ENCODE measurements at regions not wholly inside any gene's neighbourhood (a gene's known extent, or its start where the extent isn't known, plus 50 kb on each side); places are given as distances from the start of the nearest gene placed in this dataset.

DNA sequence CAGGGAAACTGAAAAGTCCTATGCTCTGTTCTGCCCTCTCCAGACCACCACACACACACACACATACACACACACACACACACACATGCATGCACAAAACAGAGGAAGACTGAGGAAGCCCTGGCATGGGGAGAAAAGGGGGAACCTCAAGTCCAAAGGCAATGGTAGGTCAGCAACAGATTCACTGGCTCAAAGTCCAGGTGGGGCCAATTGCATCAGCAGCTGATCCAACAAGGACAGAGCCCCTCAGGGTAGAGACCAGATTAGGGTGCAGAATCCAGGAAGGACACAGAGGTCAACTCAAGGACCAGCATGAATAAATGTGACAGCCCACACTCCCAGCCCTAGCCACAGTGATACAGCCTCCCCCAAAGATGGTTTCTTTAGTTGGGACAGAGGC is 425.0 kb upstream of the SOX5 start:
- Histone ChIP-seq H3K27ac (ENCODE audit: low read depth, low read length) (no peak overlapping the region), H2AFZ (ENCODE audit: low read depth, low read length, poor library complexity, severe bottlenecking) (no peak overlapping the region), H4K20me1 (ENCODE audit: insufficient read depth) (no peaks in the 10 kb centered on the region), H3K4me3 (replicated peaks in 1 of 2; ENCODE audit: low read depth in 1 of 2, low read length in 2 of 2) (no peak overlapping the region), H3K27me3 (ENCODE audit: insufficient read depth, low read length) (no peaks in the 10 kb centered on the region), H3K79me2 (ENCODE audit: insufficient read depth, low read length) (no peaks in the 10 kb centered on the region), H3K9me3 (ENCODE audit: control insufficient read depth in 1 of 2, insufficient read depth in 1 of 2, low read depth in 1 of 2, low read length in 2 of 2) (peaks cover 4 to 14% of the 10 kb centered on the region in 2 experiments; a peak in 2 of 4 replicates), H3K9me2 (ENCODE audit: insufficient read depth) (no peaks in the 10 kb centered on the region), H3K36me3 (ENCODE audit: control insufficient read depth in 1 of 2, insufficient read depth in 2 of 2, low read length in 2 of 2) (no peaks in the 10 kb centered on the region), H3K9ac (ENCODE audit: low read length) (no peak overlapping the region), H3K4me1 (ENCODE audit: control insufficient read depth in 1 of 2, insufficient read depth in 2 of 2, low read length in 2 of 2) (no peaks in the 10 kb centered on the region), H3K4me2 (ENCODE audit: low read length) (no peak overlapping the region)
- ChIA-PET CTCF (no interaction called here), POLR2A (no interaction called here), RAD21 (ENCODE audit: low non-redundant PET in 1 of 2, low total read pairs in 2 of 2, uncharacterized antibody in 2 of 2, unreplicated experiment in 2 of 2) (no interaction called here)
- no peak for ATAC-seq
- no peak for DNase-seq (ENCODE audit: low read depth, low spot score)
- intact Hi-C loops (cut with micrococcal nuclease), result no loop called here
- TF ChIP-seq ELF1 (IDR thresholded peaks at IDR 0.05; ENCODE audit: borderline replicate concordance, low read depth) (no peak), FOSL1 (IDR thresholded peaks at IDR 0.05; ENCODE audit: low read depth) (no peak), CBX3 (IDR thresholded peaks at IDR 0.05; ENCODE audit: low read depth) (no peak), EGR1 (IDR thresholded peaks at IDR 0.05; ENCODE audit: low read depth) (no peak), TCF7L2 (IDR thresholded peaks at IDR 0.05; ENCODE audit: borderline replicate concordance, extremely low read depth, insufficient read depth, insufficient read length) (no peak), RAD21 (IDR thresholded peaks at IDR 0.05; ENCODE audit: low read depth) (no peak), ZNF274 (IDR thresholded peaks at IDR 0.05; ENCODE audit: low read depth, low read length) (no peak), ZFX (IDR thresholded peaks at IDR 0.05) (no peak), CEBPB (IDR thresholded peaks at IDR 0.05; ENCODE audit: low read depth) (no peak), EZH2 (IDR thresholded peaks at IDR 0.05) (no peak), YY1 (IDR thresholded peaks at IDR 0.05; ENCODE audit: extremely low read depth, insufficient replicate concordance, low read depth, low read length) (no peak), SIN3A (IDR thresholded peaks at IDR 0.05; ENCODE audit: low read depth) (no peak), SP1 (IDR thresholded peaks at IDR 0.05; ENCODE audit: low read depth) (no peak), SRF (IDR thresholded peaks at IDR 0.05; ENCODE audit: low read depth) (no peak)
- TF ChIP-seq, protein P1, sequence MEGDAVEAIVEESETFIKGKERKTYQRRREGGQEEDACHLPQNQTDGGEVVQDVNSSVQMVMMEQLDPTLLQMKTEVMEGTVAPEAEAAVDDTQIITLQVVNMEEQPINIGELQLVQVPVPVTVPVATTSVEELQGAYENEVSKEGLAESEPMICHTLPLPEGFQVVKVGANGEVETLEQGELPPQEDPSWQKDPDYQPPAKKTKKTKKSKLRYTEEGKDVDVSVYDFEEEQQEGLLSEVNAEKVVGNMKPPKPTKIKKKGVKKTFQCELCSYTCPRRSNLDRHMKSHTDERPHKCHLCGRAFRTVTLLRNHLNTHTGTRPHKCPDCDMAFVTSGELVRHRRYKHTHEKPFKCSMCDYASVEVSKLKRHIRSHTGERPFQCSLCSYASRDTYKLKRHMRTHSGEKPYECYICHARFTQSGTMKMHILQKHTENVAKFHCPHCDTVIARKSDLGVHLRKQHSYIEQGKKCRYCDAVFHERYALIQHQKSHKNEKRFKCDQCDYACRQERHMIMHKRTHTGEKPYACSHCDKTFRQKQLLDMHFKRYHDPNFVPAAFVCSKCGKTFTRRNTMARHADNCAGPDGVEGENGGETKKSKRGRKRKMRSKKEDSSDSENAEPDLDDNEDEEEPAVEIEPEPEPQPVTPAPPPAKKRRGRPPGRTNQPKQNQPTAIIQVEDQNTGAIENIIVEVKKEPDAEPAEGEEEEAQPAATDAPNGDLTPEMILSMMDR (IDR thresholded peaks at IDR 0.05 in 2 of 3, conservative IDR thresholded peaks at IDR 0.05 in 1 of 3; ENCODE audit: borderline replicate concordance in 1 of 3, insufficient read depth in 1 of 3, low read depth in 2 of 3, low read length in 2 of 3), result no peak
- TF ChIP-seq, protein P2, sequence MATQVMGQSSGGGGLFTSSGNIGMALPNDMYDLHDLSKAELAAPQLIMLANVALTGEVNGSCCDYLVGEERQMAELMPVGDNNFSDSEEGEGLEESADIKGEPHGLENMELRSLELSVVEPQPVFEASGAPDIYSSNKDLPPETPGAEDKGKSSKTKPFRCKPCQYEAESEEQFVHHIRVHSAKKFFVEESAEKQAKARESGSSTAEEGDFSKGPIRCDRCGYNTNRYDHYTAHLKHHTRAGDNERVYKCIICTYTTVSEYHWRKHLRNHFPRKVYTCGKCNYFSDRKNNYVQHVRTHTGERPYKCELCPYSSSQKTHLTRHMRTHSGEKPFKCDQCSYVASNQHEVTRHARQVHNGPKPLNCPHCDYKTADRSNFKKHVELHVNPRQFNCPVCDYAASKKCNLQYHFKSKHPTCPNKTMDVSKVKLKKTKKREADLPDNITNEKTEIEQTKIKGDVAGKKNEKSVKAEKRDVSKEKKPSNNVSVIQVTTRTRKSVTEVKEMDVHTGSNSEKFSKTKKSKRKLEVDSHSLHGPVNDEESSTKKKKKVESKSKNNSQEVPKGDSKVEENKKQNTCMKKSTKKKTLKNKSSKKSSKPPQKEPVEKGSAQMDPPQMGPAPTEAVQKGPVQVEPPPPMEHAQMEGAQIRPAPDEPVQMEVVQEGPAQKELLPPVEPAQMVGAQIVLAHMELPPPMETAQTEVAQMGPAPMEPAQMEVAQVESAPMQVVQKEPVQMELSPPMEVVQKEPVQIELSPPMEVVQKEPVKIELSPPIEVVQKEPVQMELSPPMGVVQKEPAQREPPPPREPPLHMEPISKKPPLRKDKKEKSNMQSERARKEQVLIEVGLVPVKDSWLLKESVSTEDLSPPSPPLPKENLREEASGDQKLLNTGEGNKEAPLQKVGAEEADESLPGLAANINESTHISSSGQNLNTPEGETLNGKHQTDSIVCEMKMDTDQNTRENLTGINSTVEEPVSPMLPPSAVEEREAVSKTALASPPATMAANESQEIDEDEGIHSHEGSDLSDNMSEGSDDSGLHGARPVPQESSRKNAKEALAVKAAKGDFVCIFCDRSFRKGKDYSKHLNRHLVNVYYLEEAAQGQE (IDR thresholded peaks at IDR 0.05; ENCODE audit: low read depth), result no peak
- TF ChIP-seq, protein P3, sequence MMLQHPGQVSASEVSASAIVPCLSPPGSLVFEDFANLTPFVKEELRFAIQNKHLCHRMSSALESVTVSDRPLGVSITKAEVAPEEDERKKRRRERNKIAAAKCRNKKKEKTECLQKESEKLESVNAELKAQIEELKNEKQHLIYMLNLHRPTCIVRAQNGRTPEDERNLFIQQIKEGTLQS (IDR thresholded peaks at IDR 0.05), result no peak
- no TSS peak for BruUV-seq (replicated peaks)

Measured in HCT116 (cell line).